Gastrocnemius medialis (tissue), 4 donors: ENCODE measurements at regions not wholly inside any gene's neighbourhood (a gene's known extent, or its start where the extent isn't known, plus 50 kb on each side); places are given as distances from the start of the nearest gene placed in this dataset.

Experiments
- CTCF ChIP-seq, 5 experiments: fragments of 450-650 bp in 3 of 5; fragments of 200-600 bp in 2 of 5; sonication (generic) in 2 of 5; IDR thresholded peaks in 4 of 5; conservative IDR thresholded peaks in 1 of 5; 1 replicate in 4 of 5; 2 replicates in 1 of 5; pipeline ENCODE4 v1.5.1; 2016 to 2019; ENCODE audit warnings: antibody characterized with exemption in 5 of 5, mild to moderate bottlenecking in 3 of 5, moderate library complexity in 3 of 5
- POLR2A ChIP-seq, 2 donors: fragments of 450-650 bp; IDR thresholded peaks; one replicate each; pipeline ENCODE4 v1.6.1; 2017; ENCODE audit warnings: antibody characterized with exemption in 2 of 2, mild to moderate bottlenecking in 2 of 2, moderate library complexity in 2 of 2

GRCh38 chr14:101191721-101192660, 288.5 kb upstream of the RTL1 start:
- TF ChIP-seq CTCF (IDR thresholded peaks at IDR 0.05 in 4 of 5, conservative IDR thresholded peaks at IDR 0.05 in 1 of 5) (no peak), POLR2A (IDR thresholded peaks at IDR 0.05) (no peak)
